ENCODE measurements at regions not wholly inside any gene's neighbourhood (a gene's known extent, or its start where the extent isn't known, plus 50 kb on each side); places are given as distances from the start of the nearest gene placed in this dataset.

- Mint-ChIP-seq H3K27me3 (ENCODE audit: insufficient read depth) (no peaks in the 10 kb centered on the region), H3K9me3 (no peaks in the 10 kb centered on the region), H3K4me1 (ENCODE audit: low read depth) (no peaks in the 10 kb centered on the region), H3K27ac (no peak overlapping the region), H3K36me3 (ENCODE audit: low read depth) (no peaks in the 10 kb centered on the region), H3K4me3 (no peak overlapping the region)
- TF ChIP-seq CTCF (IDR thresholded peaks at IDR 0.05) = no peak
- no peak for DNase-seq
Measured at GRCh38 chr3:176058856-176059255, 1138.4 kb downstream of the TBL1XR1 start.

- Mint-ChIP-seq H3K27ac (no peak overlapping the region), H3K27me3 (ENCODE audit: insufficient read depth) (no peaks in the 10 kb centered on the region), H3K4me3 (no peak overlapping the region), H3K36me3 (ENCODE audit: low read depth) (no peaks in the 10 kb centered on the region), H3K9me3 (no peaks in the 10 kb centered on the region), H3K4me1 (ENCODE audit: low read depth) (no peaks in the 10 kb centered on the region)
- no peak for TF ChIP-seq CTCF (IDR thresholded peaks at IDR 0.05)
- DNase-seq = no peak
Measured at GRCh38 chr3:176055836-176056235, 1141.4 kb downstream of the TBL1XR1 start.

- H3K36me3 Mint-ChIP-seq (ENCODE audit: low read depth) = no peaks in the 10 kb centered on the region
- H3K27ac Mint-ChIP-seq = no peak overlapping the region
- H3K27me3 Mint-ChIP-seq (ENCODE audit: insufficient read depth) = no peaks in the 10 kb centered on the region
- H3K9me3 Mint-ChIP-seq = no peaks in the 10 kb centered on the region
- H3K4me3 Mint-ChIP-seq = no peak overlapping the region
- DNase-seq = no peak
- no peaks in the 10 kb centered on the region for H3K4me1 Mint-ChIP-seq (ENCODE audit: low read depth)
- TF ChIP-seq CTCF (IDR thresholded peaks at IDR 0.05) = no peak
Measured at GRCh38 chr3:176051766-176052165, 1145.5 kb downstream of the TBL1XR1 start.

- Mint-ChIP-seq H3K4me1 (ENCODE audit: low read depth) (peaks cover 5% of the 10 kb centered on the region), H3K27me3 (ENCODE audit: insufficient read depth) (no peaks in the 10 kb centered on the region), H3K9me3 (no peaks in the 10 kb centered on the region), H3K36me3 (ENCODE audit: low read depth) (no peaks in the 10 kb centered on the region), H3K4me3 (no peak overlapping the region), H3K27ac (no peak overlapping the region)
- DNase-seq = no peak
- no peak for TF ChIP-seq CTCF (IDR thresholded peaks at IDR 0.05)
Measured at GRCh38 chr3:176046703-176047102, 1150.6 kb downstream of the TBL1XR1 start.

GRCh38 chr3:176041812-176042211, 1155.5 kb downstream of the TBL1XR1 start:
- no peak for TF ChIP-seq CTCF (IDR thresholded peaks at IDR 0.05)
- no peaks in the 10 kb centered on the region for H3K9me3 Mint-ChIP-seq
- H3K4me1 Mint-ChIP-seq (ENCODE audit: low read depth) = peaks cover 9% of the 10 kb centered on the region
- H3K36me3 Mint-ChIP-seq (ENCODE audit: low read depth) = no peaks in the 10 kb centered on the region
- H3K4me3 Mint-ChIP-seq = no peak overlapping the region
- DNase-seq = no peak
- H3K27me3 Mint-ChIP-seq (ENCODE audit: insufficient read depth) = no peaks in the 10 kb centered on the region
- no peak overlapping the region for H3K27ac Mint-ChIP-seq

- Mint-ChIP-seq H3K9me3 (peaks cover 5% of the 10 kb centered on the region; the same call in 1 of the 2 replicates), H3K27ac (no peak overlapping the region)
- no peak for TF ChIP-seq CTCF (IDR thresholded peaks at IDR 0.05)
Measured at GRCh38 chr3:176041185-176041584, 1156.1 kb downstream of the TBL1XR1 start.

More at GRCh38 chr3:176041185-176041584, 1156.1 kb downstream of the TBL1XR1 start:
- Mint-ChIP-seq H3K27me3 (ENCODE audit: insufficient read depth) (no peaks in the 10 kb centered on the region), H3K4me1 (ENCODE audit: low read depth) (peaks cover 9% of the 10 kb centered on the region), H3K4me3 (no peak overlapping the region), H3K36me3 (ENCODE audit: low read depth) (no peaks in the 10 kb centered on the region)
- DNase-seq = no peak
